ENCODE measurements at regions not wholly inside any gene's neighbourhood (a gene's known extent, or its start where the extent isn't known, plus 50 kb on each side); places are given as distances from the start of the nearest gene placed in this dataset.

- in situ Hi-C loops (cut with HindIII; ENCODE audit: low pct_unique_long_range_greater_than_20kb, low sequenced_read_pairs) (no loop called here), intact Hi-C loops (cut with micrococcal nuclease; ENCODE audit: unreplicated experiment) (no loop called here)
- Histone ChIP-seq H3K4me3 (ENCODE audit: low read depth in 2 of 2, low read length in 2 of 2) (no peak overlapping the region), H3K36me3 (ENCODE audit: control insufficient read depth, insufficient read depth, low read length) (no peaks in the 10 kb centered on the region), H3K27me3 (ENCODE audit: control insufficient read depth, insufficient read depth, low read length) (no peaks in the 10 kb centered on the region), H3K4me1 (ENCODE audit: control insufficient read depth, insufficient read depth, low read length) (no peaks in the 10 kb centered on the region), H3K27ac (ENCODE audit: low read length) (no peak overlapping the region), H3K9me3 (ENCODE audit: control insufficient read depth, insufficient read depth, low read depth, low read length) (no peaks in the 10 kb centered on the region)
- BruUV-seq (replicated peaks) = no TSS peak
- POLR2A ChIA-PET = no interaction called here
- DNase-seq (ENCODE audit: low read depth, low spot score) (no peak), ATAC-seq (no peak)
- TF ChIP-seq, protein P1, sequence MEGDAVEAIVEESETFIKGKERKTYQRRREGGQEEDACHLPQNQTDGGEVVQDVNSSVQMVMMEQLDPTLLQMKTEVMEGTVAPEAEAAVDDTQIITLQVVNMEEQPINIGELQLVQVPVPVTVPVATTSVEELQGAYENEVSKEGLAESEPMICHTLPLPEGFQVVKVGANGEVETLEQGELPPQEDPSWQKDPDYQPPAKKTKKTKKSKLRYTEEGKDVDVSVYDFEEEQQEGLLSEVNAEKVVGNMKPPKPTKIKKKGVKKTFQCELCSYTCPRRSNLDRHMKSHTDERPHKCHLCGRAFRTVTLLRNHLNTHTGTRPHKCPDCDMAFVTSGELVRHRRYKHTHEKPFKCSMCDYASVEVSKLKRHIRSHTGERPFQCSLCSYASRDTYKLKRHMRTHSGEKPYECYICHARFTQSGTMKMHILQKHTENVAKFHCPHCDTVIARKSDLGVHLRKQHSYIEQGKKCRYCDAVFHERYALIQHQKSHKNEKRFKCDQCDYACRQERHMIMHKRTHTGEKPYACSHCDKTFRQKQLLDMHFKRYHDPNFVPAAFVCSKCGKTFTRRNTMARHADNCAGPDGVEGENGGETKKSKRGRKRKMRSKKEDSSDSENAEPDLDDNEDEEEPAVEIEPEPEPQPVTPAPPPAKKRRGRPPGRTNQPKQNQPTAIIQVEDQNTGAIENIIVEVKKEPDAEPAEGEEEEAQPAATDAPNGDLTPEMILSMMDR (IDR thresholded peaks at IDR 0.05) = no peak
- TF ChIP-seq REST (IDR thresholded peaks at IDR 0.05; ENCODE audit: insufficient read depth in 1 of 2, low read depth in 2 of 2, low read length in 1 of 2) (no peak), TCF7L2 (IDR thresholded peaks at IDR 0.05; ENCODE audit: low read depth, low read length) (no peak), SIN3A (IDR thresholded peaks at IDR 0.05; ENCODE audit: borderline replicate concordance, insufficient read depth, low read depth, low read length) (no peak), POLR2AphosphoS5 (IDR thresholded peaks at IDR 0.05; ENCODE audit: low read depth, low read length) (no peak)
- CTCF ChIA-PET = interaction anchor here (0.7 kb wide), 1 partner anchor 393 kb away, joined by 5 read pairs; the partner anchor contains the start of gene SHH
These were observed 392.6 kb upstream of the SHH start for GRCh38 chr7:156204820-156205219.

DNA sequence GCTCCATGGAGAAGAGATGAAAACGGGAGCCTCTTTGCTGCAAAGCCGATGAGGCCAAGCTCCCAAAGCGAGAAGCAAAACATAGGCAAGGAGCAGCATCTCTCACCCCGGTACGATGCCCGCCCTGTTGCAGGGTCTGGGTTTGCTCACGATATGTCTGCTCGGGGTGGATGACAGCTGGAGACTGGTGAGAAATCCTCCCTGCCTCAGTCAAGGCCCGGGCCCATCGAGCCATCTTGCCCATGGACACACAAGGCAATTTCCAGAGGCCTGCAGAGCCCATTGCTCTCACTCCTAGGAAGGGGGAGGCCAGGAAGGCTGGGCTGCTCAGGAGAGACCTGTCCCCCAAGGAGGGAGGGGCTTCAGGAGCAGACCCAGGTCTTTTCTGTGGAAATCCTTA is 391.7 kb upstream of the SHH start:
- TF ChIP-seq, protein P1 (IDR thresholded peaks at IDR 0.05) = no peak
- no peak for TF ChIP-seq POLR2AphosphoS5 (IDR thresholded peaks at IDR 0.05; ENCODE audit: low read depth, low read length)
- TF ChIP-seq REST (IDR thresholded peaks at IDR 0.05; ENCODE audit: insufficient read depth in 1 of 2, low read depth in 2 of 2, low read length in 1 of 2) = no peak
- TF ChIP-seq TCF7L2 (IDR thresholded peaks at IDR 0.05; ENCODE audit: low read depth, low read length) = no peak
- TF ChIP-seq SIN3A (IDR thresholded peaks at IDR 0.05; ENCODE audit: borderline replicate concordance, insufficient read depth, low read depth, low read length) = no peak
- ATAC-seq (no peak), DNase-seq (ENCODE audit: low read depth, low spot score) (no peak)
- no peak overlapping the region for H3K27ac ChIP-seq (ENCODE audit: low read length)
- BruUV-seq (replicated peaks) = no TSS peak
- CTCF ChIA-PET = no interaction called here
- no peak overlapping the region for H3K4me3 ChIP-seq (ENCODE audit: low read depth in 2 of 2, low read length in 2 of 2)
- no peaks in the 10 kb centered on the region for H3K36me3 ChIP-seq (ENCODE audit: control insufficient read depth, insufficient read depth, low read length)
- POLR2A ChIA-PET = no interaction called here
- no peaks in the 10 kb centered on the region for H3K4me1 ChIP-seq (ENCODE audit: control insufficient read depth, insufficient read depth, low read length)
- H3K9me3 ChIP-seq (ENCODE audit: control insufficient read depth, insufficient read depth, low read depth, low read length) = no peaks in the 10 kb centered on the region
- intact Hi-C loops (cut with micrococcal nuclease; ENCODE audit: unreplicated experiment) (no loop called here), in situ Hi-C loops (cut with HindIII; ENCODE audit: low pct_unique_long_range_greater_than_20kb, low sequenced_read_pairs) (no loop called here)
- H3K27me3 ChIP-seq (ENCODE audit: control insufficient read depth, insufficient read depth, low read length) = no peaks in the 10 kb centered on the region

All from Panc1 (cell line).